Activated CD4-positive, CD25-positive, alpha-beta regulatory T cell treated with anti-CD3 and anti-CD28 coated beads, Interleukin-2, amount 50 U/mL, for 72 hours (primary cell): ENCODE measurements at regions not wholly inside any gene's neighbourhood (a gene's known extent, or its start where the extent isn't known, plus 50 kb on each side); places are given as distances from the start of the nearest gene placed in this dataset.
"Not testable (repeated sequence)": the region's sequence is repeated elsewhere in the genome, so short reads cannot be mapped to it uniquely, and the experiment has no call there.

Source experiments
- DNase-seq: peaks from one replicate; pipeline ENCODE4 v3.0.0; 2021

DNA sequence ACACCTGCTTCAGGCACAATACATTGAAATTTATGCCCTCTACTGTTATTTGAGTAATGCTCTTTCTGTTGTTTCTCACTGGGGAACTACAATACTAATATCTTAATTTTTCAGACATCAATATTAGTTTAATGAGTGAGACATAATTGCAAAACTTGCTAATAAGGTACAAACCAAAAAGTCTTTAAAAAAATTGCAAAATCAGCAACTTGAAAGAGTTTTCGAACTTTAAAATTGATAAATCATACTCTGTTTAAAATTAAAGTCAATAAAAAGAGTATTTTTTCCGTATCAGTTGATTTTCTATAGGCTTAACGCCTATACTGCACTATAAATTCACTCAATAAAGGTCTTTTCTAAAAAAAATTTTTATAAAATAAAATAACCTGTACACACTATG is 1735.9 kb upstream of the SEL1L start:
- DNase-seq: no peak

DNA sequence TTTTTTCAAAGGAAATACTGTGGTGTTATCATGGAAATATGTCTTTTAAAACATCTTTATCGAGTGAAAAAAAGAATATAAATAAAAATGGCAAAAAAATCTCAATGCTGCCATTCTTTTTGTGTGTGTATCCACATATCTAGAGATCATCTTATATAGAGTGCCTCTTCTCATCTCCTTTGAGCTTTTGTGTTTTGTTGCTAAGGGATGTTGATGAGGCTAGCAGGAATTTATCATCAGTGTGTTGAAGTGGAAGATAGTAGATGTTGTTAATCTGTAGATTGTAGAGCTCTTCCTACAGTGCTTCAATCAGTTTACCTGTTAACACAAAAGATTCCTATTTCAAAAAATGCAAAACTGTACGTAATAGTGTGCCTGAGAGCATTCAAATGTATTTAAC is 1738.0 kb upstream of the SEL1L start:
- no peak for DNase-seq

DNA sequence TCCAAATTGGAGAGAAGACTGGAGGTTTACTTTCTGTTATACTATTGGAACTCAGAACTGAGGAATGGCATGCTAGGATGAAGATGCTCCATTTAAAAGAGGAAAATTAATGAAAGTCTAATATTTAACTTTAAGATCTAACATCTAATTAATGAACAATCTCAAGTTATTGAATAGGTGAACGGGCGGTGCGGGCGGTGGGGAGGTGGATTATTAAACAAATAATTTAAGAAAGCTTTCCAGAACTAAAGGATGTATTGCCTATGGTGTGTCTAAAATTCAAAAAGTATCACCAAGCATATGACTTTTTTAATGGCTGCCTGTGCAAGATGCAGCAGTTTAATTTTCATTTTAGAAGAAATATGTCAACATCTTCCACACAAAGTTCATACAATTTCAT is 1747.1 kb upstream of the SEL1L start:
- DNase-seq: no peak

DNA sequence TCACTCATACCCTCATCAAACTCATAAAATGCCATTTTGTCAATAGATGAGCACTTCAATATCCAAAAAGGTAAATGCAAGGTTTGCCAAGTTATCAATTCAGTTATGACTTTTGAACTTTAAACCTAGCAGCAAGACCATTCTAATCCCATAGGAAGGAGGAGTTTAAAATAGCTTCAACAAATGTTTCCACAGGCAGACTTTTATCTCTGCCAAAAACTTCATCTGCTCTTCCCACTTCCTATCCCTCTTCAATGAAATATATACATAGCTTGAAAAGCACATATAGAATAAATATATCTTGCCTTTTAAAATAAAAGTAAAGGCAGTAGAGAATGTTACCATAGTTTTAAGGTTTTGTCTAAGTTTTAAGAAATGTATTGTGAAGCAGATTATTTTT is 1749.1 kb upstream of the SEL1L start:
- DNase-seq: no peak

DNA sequence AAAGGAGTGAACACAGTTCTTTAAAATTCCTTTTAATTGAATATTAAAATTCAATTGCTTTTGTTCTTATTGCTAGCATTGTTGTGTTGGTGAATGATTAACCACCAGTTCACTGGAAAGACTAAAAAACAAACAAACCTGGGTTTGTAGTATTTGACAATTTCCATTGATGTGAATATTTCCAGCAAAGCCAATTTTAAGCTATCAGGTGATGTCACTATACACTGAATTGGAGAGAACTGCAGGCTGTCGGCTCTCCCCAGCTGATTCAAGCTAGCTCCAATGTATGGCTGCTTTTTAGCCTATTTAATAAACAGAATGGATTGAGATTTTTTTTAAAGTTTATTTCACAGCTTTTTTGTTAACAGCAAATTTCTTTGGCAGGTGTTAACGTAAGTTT is 1753.6 kb upstream of the SEL1L start:
- no peak for DNase-seq

DNA sequence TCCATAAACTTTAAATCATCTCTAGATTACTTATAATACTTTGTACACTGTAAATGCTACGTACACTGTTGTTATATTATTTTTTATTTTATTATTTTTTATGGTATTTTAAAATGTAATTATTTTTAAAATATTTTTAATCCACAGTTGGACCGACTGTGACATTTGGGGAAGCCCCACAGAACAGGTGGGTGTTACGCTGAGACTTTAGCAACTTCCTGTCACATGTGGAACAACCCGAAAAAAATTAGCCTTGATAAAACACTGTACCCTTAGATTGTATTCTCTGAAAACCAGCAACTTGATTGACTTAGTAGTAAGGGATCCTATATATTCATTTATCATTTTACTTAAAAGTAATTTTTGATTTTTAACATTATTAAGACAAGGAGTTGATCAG is 1755.7 kb upstream of the SEL1L start:
- no peak for DNase-seq

DNA sequence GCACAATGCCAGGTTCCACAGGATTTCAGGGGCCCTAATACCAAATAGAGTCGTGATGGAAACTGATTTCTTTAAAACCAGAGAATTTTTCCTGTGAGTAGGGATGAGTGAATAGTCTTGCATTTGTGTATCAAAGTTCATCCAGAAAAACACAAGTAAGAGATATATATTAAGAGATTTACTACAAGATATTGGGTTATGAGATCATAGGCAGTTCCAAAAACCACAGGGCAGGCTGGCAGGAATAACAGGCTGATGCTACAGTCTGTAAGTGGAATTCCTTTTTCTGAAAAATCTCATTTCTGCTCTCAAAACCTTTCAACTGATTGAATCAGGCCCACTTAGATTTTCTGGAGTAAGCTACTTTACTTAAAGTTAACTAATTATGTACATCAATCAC is 1756.2 kb upstream of the SEL1L start:
- DNase-seq: no peak

DNA sequence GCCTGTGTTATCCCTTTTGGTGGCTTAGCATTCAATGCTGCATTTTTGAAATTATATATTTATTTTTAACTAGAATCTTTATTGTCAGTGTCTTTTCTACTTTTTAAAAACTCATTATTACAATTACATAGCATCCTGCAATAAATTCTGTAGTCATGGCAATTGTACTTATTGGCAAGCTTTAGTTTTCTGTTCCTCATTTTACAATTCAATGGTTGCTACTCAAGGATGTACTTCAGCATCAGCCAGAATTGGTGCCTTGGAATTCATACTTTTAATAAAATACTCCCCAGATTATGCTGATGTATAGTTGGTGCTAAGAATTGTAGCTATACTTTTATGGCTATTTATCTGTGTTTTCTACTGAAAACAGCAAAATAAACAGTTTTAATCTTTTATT is 1756.8 kb upstream of the SEL1L start:
- no peak for DNase-seq

DNA sequence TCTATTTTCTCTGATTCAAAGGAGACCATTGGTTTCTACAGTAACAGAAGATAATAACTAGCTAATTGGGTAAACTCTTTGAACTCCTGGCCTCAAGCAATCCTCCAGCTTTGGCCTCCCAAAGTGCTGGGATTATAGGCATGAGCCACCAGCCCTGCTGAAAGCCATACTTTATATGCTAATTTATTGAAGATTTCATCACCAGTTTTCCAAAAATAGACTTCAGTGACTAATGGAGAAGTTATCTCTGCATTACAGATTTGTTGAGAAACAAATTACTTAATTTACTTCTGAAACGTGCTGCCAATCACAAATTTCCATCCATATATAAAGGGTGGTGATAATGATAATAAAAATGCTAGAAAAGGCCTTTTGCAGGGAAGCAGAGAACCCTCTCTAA is 1758.1 kb upstream of the SEL1L start:
- no peak for DNase-seq

DNA sequence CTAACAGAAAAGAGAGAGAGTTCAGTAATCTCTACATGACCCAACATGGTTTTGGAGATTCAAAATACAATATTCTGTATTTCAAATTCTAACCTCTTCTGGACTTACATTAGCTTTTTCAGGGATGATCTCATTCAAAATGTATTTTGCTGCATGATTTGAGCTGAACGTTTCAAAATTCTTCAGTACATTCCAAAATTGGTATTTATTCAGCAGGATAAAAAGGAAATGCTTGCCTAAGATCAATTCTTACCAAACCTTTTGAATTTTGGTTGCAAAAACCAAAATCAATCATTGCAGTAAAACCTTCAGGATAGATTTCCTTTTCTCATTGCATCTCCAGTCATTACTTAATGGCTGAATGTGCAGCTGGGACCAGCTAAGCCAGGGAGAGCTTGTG is 1761.3 kb upstream of the SEL1L start:
- DNase-seq: no peak

DNA sequence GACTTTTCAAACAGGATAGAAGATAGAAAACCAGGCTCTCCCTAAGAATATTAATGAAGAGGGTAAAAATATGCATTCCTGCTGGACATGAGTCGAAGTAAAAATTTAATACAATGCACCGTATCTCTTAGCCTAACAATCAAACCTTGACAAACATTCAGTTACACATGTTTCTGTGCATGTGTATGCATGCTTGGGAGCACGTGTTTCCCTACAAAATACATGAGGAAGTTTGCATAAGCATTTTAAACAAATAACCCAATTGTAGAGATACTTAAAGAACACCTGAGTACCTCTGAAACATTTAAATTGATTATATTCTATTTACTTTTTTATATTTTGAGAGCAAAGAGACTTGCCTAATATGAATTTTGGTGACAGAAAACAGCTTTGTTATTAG is 1763.7 kb upstream of the SEL1L start:
- DNase-seq: no peak

DNA sequence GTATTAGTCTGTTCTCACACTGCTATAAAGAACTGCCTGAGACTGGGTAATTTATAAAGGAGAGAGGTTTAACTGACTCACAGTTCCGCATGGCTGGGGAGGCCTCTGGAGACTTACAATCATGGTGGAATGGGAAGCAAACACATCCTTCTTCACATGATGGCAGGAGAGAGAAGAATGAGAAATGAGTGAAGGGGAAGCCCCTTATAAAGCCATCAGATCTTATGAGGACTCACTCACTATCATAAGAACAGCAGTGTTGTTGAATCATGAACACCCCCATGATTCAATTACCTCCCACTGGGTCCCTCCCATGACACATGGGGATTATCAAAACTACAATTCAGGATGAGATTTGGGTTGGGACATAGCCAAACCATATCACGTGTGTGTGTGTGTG is 1764.4 kb upstream of the SEL1L start:
- DNase-seq: not testable (repeated sequence)

DNA sequence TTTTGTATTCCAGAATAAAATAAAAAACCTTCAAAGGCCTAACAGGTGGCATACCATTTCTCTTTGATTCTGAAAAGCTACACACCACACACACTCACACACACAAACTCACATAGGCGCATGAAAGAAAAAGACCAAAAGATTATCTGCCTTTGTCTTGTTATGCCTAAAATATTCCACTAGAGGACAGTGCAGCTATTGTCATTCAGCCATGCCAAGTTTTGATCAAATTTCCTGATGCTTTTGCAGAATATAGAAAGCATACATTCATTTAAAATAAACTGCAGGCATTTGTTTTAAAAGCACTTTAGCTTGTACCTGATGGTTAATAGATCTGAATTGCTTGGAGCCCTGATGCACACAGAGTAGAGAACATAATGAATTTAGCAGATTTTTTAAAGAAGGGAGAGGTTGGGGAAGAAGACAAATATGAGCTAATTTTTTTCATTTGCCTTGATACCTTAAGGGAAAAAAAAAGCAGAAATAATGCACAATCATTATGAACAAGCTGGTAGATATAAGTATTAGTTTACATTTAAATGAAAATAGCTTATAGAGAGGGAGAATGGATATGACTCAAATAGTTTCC is 1766.9 kb upstream of the SEL1L start:
- DNase-seq: no peak

DNA sequence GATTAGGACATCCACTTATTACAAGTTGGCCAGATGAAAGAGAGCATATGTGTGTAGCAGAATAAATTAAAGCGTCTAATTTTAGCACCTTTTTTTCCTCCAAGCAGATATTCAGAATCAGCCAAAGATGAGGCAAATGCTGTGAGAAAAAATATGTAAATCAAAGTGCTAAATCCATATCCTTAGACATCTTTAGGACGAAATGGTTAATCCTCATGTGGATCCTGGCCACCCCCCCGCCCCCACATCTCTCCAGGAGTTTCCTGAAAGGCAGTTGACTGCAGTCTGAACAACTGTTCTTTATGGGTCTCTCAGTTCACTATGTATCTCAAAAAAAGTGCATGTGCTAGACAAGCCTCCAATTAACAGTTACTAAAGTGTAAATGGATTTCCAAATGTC is 1768.1 kb upstream of the SEL1L start:
- no peak for DNase-seq

DNA sequence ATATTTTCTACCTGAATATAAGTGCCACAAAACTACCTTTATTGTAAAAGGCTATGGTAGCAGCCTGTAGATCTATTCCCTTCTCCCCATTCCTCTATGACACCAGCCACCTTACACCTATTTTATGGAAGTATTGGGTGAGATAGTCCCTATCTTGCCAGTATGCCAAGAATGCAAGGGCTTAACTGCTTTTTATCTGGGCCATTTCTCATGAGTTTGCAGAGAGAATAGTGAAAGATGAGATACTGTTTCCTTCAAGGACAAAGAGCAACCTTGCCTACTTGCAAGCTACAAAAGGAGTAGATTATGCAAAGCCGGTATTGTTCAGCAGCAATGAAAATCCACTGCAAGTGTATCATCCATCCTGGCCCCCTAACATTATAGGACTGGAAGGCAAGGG is 1775.6 kb upstream of the SEL1L start:
- no peak for DNase-seq

DNA sequence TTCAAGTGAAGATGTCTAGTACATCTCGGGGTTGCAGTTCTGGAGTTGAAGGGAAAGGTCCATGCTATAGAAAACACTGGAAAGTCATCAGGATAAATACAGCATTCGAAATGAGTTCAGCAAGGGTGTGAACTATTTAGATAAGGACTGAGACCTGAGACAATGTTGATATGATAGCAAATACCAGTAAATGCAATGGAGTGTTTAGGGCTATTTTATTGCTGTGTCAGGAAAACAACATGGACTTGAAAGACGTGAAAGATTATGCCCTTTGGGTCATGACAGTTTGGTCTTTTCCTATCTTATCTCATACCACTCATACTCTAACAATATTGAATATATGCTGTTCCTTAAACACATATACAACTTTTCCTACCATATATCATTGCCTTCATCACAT is 1776.2 kb upstream of the SEL1L start:
- DNase-seq: no peak

DNA sequence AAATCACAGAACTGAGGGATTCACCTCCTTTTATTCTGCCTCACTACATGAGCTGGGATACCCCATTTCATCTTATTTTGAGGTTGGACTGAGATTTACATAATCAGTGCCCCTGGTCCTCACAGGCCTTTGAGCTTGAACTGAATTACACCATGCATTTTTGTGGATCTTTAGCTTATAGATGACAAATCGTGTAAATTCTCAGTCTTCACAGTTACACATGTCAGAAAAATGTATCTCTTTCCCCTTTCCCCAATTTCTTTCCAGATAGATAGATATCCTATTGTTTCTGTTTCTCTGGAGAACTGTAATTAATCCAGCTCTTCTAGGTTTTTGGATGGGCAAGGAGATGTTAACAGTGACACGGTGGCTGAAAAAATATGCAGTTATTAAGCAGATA is 1778.9 kb upstream of the SEL1L start:
- DNase-seq: no peak

DNA sequence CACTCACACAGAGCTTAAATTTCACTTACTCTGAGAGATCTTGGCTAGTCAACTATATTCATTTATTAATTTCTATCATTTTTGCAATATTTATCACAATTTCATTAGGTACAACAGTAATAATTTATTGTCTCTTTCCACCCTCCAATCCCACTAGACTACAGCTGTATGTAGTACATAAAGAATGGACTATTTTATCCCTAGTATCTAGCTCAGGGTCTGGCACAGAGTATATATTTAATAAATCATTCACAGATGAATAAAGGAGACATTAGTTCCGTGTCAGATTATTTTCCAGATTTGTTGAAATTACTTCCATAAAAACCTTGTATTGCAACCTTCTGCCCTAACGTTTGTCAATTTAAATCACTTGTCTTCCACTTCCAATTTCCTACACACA is 1781.1 kb upstream of the SEL1L start:
- DNase-seq: no peak

DNA sequence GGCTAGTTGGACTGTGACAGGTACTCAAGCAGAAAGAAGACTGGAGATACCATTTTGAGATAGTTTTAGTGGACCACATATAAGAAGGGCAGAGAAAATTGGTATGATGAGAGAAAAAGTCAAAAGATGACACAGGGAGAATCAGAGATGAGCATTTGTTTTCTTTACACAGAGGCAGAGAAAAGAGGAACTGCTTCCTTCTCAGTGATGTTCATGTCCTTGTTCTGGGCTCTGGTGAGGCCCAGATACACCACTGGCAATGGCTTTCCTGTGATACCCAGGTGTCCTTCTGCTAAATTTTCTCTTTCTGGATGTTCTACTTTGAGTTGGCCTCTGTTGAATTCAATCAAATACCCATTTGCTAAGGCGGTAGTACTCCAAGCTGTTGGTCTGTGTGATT is 1782.7 kb upstream of the SEL1L start:
- DNase-seq: no peak

DNA sequence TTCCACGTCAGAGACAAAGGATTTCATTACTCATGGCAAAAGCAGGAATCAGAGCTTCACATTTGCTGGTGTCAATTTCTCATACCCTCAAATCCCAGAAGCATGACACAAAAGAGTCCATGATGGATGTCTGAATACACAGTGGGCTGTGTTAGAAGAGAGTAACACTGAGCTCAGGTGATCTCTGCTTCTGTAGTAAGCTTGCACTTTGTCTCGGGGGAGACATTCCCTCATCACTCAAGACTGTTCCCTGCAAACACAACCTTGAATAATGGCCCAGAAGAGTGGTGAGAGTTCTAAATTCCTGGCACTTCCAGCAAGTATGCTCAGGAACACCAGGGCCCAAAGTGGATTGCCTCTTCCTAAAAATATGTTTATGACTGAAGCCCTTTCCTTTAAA is 1787.2 kb upstream of the SEL1L start:
- no peak for DNase-seq

DNA sequence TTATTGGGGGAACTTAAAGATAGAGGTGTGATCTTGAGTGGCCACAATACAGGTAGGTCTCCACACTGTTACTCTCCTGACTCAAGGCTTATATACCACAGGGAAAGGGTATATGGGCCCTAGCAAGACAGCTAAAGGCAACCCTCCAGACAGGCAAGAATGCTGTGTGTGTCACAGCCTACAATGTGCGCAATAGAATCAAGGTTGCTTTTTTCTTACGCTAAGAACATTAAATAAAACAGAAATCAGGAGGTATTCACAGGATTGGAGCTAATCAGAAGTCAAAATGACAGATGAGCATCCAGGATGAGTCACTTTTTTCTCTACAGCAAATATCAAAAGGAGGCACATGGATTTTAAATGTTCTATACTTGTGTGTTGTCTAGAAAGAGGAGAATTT is 1797.9 kb upstream of the SEL1L start:
- no peak for DNase-seq

DNA sequence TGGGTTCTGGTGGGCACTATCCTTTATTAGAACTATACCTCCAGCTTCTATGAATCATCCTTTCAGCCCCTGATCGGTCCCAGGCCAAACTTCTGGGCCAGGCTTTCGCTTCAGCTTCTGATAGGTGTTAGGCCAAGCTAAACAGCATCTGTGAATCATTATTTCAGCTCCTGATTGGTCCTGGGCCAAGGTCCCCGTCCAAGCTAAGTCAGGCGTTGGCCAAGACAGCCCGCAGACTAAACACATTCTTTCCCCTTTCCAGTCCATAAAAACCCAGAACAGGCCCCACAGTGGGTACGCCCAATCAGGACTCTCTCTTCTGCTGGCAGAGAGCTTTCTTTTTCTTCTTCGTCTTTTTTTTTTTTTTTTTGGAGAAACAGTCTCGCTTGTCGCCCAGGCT is 1808.9 kb upstream of the SEL1L start:
- DNase-seq: no peak

DNA sequence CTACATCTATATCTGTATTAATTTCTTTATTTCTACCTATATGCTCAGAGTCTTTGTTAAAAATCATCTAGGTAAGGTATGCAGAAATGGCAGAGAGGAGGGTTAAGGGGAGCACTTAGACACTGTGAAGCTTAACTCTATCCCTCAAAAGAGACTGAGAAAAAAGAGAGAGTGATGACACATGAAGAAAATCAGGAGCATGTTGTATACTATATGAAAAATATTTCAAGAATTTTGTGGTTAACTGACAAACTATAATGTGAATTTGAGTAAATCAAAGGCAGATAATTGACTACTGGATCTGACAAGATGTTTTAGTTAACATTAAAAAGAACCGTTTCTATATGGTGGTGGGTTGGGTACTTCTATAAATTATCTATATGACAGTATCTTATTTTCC is 1814.2 kb upstream of the SEL1L start:
- DNase-seq: no peak

DNA sequence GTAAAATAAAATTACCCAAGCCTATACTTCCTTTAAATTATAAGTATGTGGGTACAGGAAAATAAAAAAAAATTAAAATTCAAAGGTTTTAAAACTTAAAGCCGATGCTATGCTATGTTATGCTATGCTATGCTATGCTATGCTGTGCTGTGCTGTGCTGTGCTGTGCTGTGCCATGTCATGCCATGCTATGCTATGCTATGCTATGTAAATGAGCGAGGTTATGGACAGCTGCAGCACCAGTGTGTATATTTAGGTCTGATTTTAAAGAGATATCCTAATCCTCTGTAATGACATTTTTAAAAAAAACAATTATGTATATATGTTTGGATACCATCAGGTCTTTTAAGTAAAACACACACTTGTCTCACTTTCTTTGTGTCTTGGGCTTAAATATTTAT is 1822.0 kb upstream of the SEL1L start:
- no peak for DNase-seq

DNA sequence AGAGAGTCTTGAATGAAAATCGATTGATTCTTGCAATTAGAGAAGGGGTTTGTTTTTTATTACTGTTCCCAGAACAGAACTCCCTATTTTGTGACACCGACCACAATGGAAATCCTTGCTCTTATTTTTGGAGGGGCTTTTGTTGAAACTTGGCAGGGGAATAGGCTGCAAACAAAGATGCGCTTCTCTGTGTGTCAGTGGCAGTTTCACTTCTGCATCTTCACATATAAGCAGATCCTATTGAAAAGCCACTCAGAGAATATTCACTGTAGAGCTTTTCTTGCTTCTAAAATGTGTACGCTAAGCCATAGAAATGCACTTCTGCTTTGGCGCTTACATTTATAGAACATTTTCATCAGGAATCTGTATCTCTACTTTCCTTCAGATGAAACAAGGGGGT is 1822.4 kb upstream of the SEL1L start:
- no peak for DNase-seq

DNA sequence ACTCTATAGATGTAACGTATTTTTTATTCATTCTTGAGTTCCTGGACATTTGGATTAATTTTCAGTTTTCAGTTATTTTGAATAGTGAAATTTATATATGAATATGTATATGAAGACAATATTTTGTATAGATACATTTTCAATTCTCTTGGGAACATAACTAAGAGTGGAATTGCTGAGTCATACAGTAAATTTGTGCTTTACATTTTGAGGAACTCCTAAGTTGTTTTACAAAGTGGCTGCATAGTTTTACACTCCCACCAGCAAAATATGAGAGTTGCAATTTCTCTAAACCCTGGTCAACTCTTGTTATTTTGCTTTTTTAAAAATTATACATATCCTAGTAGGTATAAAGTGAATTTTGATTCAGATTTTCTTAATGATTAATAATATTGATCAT is 1838.6 kb upstream of the SEL1L start:
- DNase-seq: no peak
